RWPE1 (cell line): ENCODE measurements at regions not wholly inside any gene's neighbourhood (a gene's known extent, or its start where the extent isn't known, plus 50 kb on each side); places are given as distances from the start of the nearest gene placed in this dataset.

ENCODE experiments used
- CTCF ChIA-PET: fragments of 350-600 bp; sonication (Branson Sonifier 250); formaldehyde crosslinking; extraction: SDS; loops from one replicate; lab custom pipeline; 2021; lab: Yijun Ruan, JAX
- POLR2A ChIA-PET: fragments of 400-600 bp; formaldehyde crosslinking; extraction: SDS; loops from one replicate; lab custom pipeline; 2020; ENCODE audit warnings: antibody characterized with exemption; ENCODE audit not compliant: low non-redundant PET; lab: Yijun Ruan, JAX
- DNase-seq: peaks from one replicate; pipeline ENCODE4 v3.0.0; 2012; ENCODE audit warnings: low spot score
- H3K27ac ChIP-seq: fragments of 450-650 bp; 2 replicates; pipeline ENCODE4 v1.5.1; 2017
- TF ChIP-seq, protein P1 (sequence below): fragments of 450-650 bp; conservative IDR thresholded peaks from 2 replicates; pipeline ENCODE4 v1.5.1; 2017; ENCODE audit warnings: low read depth, mild to moderate bottlenecking

- TF ChIP-seq, protein P1, sequence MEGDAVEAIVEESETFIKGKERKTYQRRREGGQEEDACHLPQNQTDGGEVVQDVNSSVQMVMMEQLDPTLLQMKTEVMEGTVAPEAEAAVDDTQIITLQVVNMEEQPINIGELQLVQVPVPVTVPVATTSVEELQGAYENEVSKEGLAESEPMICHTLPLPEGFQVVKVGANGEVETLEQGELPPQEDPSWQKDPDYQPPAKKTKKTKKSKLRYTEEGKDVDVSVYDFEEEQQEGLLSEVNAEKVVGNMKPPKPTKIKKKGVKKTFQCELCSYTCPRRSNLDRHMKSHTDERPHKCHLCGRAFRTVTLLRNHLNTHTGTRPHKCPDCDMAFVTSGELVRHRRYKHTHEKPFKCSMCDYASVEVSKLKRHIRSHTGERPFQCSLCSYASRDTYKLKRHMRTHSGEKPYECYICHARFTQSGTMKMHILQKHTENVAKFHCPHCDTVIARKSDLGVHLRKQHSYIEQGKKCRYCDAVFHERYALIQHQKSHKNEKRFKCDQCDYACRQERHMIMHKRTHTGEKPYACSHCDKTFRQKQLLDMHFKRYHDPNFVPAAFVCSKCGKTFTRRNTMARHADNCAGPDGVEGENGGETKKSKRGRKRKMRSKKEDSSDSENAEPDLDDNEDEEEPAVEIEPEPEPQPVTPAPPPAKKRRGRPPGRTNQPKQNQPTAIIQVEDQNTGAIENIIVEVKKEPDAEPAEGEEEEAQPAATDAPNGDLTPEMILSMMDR: no peak
- no peak for DNase-seq
- ChIA-PET CTCF (no interaction called here), POLR2A (no interaction called here)
- H3K27ac ChIP-seq: no peak overlapping the region
Measured at GRCh38 chr2:129181963-129182362, 797.5 kb upstream of the RAB6C start.

GRCh38 chr2:129187343-129187742 is 792.1 kb upstream of the RAB6C start:
- H3K27ac ChIP-seq: no peak overlapping the region
- no peak for DNase-seq
- TF ChIP-seq, protein P1: no peak
- CTCF ChIA-PET: no interaction called here
- POLR2A ChIA-PET: no interaction called here

DNA sequence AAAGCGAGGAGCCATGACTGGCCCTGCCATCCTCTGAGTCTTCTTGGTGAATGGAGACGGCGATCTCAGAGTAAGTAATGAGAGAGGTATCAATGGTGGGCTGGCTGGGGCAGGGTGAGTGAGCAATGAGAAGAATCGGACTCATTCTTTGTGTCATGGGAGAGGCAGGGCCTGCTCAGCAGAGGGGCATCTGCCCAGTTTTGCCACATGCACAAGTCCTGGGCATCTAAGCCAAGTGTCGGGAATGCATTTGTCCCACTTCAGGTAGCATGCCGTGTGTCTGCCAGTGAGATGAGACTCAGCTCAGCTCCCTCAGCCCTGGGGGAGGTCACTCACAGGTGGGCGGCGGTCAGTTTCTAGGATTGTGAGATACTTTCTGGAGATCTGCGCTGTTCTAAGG is 791.0 kb upstream of the RAB6C start:
- H3K27ac ChIP-seq: no peak overlapping the region
- POLR2A ChIA-PET: no interaction called here
- TF ChIP-seq, protein P1: no peak
- CTCF ChIA-PET: no interaction called here
- DNase-seq: no peak

DNA sequence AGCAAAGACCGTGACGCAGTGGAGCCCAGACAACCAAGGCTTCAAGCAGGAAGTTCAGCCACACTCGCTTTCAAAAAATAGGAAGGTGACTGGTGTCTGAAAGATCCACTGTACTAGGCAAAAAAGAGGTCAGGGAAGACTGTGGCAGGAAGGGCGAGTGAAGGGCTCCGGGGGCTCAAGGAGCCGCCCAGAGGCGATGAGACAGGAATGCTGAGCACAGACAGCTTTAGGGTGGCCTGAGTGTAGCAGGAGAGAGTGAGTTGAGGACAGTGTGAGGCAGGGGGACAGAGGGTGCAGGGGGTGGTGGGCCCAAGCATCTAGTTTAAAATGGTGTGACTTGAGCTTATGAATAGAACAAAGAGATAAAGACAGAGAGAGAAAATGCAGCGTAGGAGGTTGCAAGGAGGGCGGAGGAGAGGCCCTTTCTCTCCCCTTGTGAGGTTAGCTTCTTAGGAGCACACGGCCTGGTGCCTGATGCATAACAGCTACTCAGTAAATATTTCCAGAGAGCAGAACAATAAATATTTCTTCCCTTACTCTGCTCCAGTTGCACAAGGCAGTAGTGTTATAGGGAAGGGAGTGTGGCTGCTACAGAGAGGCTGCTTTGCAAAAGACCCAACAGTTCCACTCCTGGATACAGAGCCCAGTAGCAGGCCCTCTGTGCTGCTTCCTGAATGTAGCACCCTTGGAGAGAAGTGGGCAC is 789.7 kb upstream of the RAB6C start:
- H3K27ac ChIP-seq: no peak overlapping the region
- CTCF ChIA-PET: interaction anchor here (0.6 kb wide), 1 partner anchor 252 kb away, joined by 3 read pairs; no protein-coding TSS in a partner anchor
- DNase-seq: no peak
- TF ChIP-seq, protein P1: no peak
- POLR2A ChIA-PET: no interaction called here

DNA sequence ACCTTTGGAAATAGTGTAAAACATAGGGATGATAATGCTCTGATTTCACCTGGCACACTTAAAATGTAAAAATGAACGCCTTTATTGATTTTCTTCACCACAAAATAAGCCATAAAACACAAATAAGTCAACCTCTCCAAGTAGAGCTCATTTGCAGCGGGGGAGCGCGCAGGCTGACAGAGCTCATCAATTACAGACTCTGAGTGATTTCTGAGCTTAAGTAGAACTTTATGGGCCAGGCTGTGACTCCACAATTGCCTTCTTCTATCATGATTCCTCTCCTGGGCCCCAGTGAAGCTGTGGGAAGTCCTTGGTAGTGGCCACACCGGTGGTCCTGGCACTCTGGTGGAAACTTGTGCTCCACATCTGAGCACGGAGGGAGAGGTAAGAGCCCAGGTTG is 789.0 kb upstream of the RAB6C start:
- DNase-seq: no peak
- ChIA-PET CTCF (no interaction called here), POLR2A (no interaction called here)
- no peak overlapping the region for H3K27ac ChIP-seq
- TF ChIP-seq, protein P1: no peak

DNA sequence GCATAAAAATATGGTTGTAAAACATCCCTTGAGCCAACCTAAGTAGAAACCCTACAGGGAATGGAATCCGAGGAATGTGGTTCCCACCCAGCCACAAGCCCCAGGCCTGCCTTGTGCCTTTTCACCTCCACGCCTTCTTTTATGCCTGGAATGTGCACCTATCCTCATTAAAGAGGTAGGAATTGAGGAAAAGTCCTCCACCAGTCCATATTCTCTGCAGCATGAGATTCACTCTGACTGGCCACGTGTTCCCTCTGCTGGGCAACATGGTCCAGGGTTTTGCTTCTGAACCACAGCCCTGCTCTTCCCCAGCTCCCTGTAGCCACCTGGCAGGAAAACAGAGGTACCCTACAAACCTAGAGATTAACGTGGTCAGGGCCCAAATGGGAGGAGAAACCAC is 787.9 kb upstream of the RAB6C start:
- ChIA-PET POLR2A (no interaction called here), CTCF (interaction anchor here (0.6 kb wide), 4 partner anchors 36 to 311 kb away, joined by 3 to 4 read pairs (median 3); no protein-coding TSS in a partner anchor)
- H3K27ac ChIP-seq: peak overlapping the region; percentile 55
- TF ChIP-seq, protein P1: no peak
- DNase-seq: peak; percentile 54
